ENCODE measurements at regions not wholly inside any gene's neighbourhood (a gene's known extent, or its start where the extent isn't known, plus 50 kb on each side); places are given as distances from the start of the nearest gene placed in this dataset.

DNA sequence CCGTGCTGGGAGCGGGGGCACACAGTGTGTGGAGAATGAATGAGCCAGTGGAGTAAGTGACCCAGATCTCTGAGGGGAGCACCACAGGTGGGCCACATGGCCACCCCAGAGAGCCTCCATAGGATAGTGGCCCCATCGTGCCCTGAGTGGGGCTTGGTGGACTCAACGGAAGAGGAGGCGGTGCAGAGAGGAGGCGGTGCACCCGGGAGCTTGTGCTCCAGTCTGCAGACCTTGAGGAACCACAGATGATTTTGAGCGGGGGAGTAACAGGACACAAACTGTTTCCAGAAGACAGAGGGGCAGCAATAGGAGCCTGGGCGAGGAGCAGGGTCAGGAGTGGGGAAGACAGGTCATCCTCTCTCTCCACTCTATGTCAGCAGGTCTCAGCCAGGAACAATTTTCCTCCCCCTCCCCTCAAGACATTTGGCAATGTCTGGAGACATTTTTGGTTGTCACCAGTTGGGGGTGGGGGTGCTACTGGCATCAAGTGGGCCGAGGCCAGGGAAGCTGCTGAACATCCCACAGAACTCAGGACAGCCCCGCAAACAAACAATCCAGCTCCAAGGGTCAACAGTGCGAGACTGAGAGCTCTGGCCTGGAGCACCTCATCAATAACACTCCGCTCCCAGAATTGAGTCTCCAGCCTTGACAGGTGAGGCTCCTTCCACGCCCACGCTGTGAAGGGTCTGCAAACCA lies 182.2 kb downstream of the USP12 start:
- no peak for DNase-seq (ENCODE audit: low spot score)

DNA sequence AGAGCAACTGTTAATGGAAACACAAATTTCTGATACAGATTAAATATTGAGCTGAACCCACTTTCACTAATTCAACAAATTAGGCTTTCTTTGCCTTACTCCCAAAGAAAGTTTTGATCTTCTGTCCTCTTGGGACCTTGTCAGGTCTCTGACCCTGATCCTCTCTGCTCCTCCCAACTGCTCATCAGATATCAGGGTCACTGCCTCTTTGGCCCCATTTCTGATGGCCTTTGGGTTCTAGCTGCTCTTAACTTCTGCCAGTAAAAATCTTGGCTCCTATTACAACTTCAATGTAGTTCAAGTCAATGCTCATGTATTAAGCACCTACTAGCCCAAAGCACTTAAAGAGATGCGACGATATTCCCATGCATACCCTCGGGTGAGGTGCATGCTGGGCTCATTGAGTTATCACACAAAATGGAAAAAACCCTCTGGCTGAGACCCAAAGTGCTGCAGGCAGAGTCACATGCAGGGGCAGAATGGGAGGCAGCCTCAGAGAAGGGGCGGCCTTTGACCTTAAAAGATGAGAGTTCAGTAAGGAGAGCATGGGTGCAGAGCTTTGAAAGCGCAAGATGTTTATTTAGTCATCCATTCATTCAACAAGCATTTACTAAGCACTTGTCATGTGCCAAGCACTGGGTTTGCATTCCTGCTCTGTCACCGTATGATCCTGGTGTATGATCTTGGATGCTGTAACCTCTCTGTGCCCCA lies 183.4 kb downstream of the USP12 start:
- no peak for DNase-seq (ENCODE audit: low spot score)

- DNase-seq (ENCODE audit: low spot score) = no peak
Observed at GRCh38 chr13:26987486-26988013, 184.1 kb downstream of the USP12 start.

DNA sequence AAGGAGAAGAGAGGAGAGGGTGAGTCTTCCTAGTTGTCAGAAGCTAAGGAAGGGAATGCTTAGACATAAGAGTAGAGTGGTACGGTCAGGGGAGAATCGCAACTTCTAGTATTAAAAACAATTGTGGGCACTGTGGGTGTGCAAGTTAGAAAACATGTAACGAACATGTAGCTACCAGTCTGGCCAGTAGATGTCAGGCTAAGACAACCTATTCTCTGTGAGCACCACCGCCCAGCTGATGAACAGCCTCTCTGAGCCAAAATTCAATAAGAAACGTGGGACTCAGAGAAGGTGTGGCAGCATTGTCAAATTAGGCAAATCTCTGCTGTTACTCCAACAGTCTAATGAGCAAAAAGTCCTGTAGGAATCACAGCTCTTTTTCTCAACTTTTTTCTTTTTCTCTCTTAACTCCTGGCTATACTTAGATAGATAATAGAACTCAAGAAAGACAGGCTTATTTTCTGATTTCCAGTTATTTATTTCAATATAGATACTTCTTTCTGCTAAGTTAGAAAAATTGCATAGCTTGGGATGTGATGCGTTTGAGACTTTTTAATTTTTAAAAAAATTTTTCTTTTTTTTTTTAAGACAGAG lies 186.2 kb downstream of the USP12 start:
- DNase-seq (ENCODE audit: low spot score) = peak; percentile 81

GRCh38 chr13:26984337-26984736 lies 187.3 kb downstream of the USP12 start:
- DNase-seq (ENCODE audit: low spot score) = no peak

- DNase-seq (ENCODE audit: low spot score) = no peak
Observed at GRCh38 chr13:26983543-26984320, 187.9 kb downstream of the USP12 start.

GRCh38 chr13:26980099-26981031 lies 191.2 kb downstream of the USP12 start:
- DNase-seq (ENCODE audit: low spot score) = no peak

- no peak for DNase-seq (ENCODE audit: low spot score)
Observed at GRCh38 chr13:26979334-26979733, 192.3 kb downstream of the USP12 start.

- no peak for DNase-seq (ENCODE audit: low spot score)
Observed at GRCh38 chr13:26978081-26978860, 193.3 kb downstream of the USP12 start.

GRCh38 chr13:26977541-26977940 lies 194.1 kb downstream of the USP12 start:
- DNase-seq (ENCODE audit: low spot score) = no peak

DNA sequence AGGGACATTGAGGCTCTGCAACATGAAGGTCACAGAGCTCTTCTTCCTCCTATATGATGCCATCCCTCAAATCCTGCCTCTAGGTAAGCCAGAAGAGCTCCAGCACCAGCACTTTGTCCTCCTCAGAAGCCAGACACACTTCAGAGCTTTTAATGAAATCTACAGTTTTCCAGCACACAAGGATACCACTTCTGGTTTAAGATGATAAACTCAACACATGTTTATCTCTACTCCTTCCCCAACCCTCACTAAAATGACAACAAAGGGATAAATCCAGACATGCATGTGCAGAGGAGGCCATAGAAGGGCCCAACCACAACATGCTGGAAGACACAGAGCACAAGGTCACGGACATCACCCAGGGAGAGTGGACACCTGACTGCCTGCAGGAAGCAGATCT lies 195.3 kb downstream of the USP12 start:
- DNase-seq (ENCODE audit: low spot score) = no peak

GRCh38 chr13:26973946-26974345 lies 197.7 kb downstream of the USP12 start:
- DNase-seq (ENCODE audit: low spot score) = no peak

DNA sequence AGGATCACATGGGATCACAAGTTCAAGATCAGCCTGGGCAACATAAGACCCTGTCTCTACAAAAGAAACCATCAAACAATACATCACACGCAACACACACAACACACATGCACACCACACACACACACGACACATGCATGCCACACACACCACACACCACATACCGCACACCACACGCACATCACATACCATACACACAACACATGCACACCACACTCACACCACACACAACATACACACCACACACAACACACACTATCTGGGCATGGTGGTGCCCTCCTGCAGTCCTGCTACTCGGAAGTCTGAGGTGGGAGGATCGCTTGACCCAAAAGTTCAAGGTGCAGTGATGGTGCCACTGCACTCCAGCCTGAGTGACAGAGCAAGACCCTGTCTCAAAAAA lies 198.3 kb downstream of the USP12 start:
- DNase-seq (ENCODE audit: low spot score) = no peak

- DNase-seq (ENCODE audit: low spot score) = no peak
Observed at GRCh38 chr13:26971990-26972887, 199.4 kb downstream of the USP12 start.

DNA sequence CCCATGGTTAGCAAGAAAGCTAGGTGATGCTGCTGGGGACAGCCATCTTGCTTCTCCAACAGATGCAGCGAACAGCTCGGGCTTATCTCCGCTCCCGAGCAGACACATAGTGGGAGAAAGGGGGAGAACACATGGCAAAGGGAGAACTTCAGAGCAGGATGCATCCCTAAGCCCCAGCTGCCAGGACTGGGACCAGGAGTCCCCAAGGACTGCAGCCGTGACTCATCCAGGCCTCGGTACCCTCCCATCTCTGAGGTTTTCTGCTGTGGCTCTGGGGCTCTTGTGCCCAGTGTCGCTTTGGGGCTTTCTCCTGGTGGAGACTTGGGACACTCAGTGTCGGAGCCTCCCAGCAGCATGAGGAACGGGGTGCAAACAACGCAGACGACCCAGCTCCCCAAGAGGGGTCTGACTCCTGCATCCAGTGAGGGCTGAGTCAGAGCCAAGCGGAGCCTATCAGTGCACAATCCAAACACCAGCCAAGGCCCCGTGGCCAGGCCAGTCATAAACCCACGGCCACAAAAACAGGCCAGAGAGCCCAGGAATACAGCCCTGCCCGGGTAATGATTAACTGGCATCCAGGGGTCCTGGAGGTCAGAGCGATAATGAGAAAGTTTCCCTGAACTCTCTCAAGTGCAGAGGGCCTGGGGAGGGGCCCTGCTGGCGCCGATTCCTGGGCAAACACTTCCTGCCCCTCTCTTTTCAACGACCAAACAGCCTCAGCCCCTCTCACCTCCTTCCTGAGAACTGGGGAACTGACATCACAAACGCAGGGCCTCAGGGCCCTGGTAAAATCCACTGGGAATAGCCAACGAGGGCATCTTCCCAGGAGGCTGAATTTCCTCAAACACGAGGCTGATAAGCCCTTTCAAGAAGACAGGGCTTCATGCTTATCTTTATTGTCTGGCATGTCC lies 202.9 kb downstream of the USP12 start:
- no peak for DNase-seq (ENCODE audit: low spot score)

GRCh38 chr13:26967119-26968038 lies 204.2 kb downstream of the USP12 start:
- no peak for DNase-seq (ENCODE audit: low spot score)

DNA sequence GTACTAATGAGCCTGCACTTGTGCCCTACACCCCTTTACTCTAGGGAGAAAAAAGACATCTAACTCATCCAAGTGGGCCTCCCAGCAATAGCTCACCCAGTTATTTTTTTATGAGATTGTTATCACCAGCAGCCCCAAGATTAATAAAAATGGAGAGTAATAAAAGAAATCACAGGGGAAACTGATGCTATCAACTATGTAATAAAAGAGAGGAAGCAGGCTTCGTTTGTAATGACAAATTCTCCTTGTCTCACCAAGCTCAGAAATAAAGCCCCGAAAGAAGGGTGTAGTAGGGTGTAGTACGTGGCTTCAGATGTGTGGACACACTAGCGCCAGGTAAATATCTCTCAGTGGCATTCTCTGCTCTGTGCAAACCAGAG lies 204.9 kb downstream of the USP12 start:
- no peak for DNase-seq (ENCODE audit: low spot score)

Measured in CD4-positive, alpha-beta T cell treated with Interleukin-2 at 100 ng/mL for 4 hours (primary cell).